GM19463 (cell line): ENCODE measurements at regions not wholly inside any gene's neighbourhood (a gene's known extent, or its start where the extent isn't known, plus 50 kb on each side); places are given as distances from the start of the nearest gene placed in this dataset.
A peak's percentile ranks its signal among the peaks of the same experiment; 100 is the strongest.
"Not testable (repeated sequence)": the region's sequence is repeated elsewhere in the genome, so short reads cannot be mapped to it uniquely, and the experiment has no call there.

Experiments used
- ATAC-seq: cut with Tn5 transposase; IDR thresholded peaks from one replicate; pipeline ENCODE4 v1.9.1; 2021; ENCODE audit warnings: mild to moderate bottlenecking, moderate library complexity; ENCODE audit not compliant: unreplicated experiment

GRCh38 chr4:79850626-79851025 is 222.4 kb downstream of the ANTXR2 start:
- ATAC-seq, result no peak

DNA sequence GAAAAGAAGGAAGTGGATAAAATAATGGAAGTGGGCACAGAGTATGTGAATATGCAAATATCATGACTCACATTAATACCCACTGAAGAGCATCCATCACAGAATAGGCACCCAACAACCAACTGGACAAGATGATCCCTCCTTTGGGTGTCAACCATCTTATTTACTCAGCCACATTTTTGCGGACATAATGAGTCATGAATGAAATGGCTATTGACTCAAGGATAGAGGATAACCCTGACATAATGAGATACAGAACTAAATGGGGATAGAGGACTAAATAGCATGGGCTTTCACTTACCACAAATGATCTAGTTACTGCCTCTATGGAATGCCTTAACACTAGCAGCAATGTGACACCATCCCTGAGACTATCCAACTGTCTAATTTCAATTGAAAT is 224.7 kb downstream of the ANTXR2 start:
- no peak for ATAC-seq

DNA sequence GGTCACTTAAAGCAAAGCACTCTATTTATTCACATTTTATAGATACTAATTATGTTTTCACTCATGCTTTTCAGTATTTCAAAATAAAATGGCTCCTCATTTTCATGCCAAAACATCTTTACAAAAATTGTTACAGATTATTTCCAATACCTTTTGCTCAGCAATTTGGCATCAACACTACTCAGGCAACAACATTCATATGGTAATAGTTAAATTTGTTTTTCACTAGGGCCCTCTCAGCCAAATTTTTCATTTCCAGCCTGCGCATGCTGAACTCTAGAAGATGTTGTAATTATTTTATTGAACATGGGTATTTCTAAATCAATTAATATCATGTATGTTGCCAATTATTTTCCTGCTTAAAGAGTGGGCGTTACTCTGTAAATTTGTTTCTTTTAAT is 225.6 kb downstream of the ANTXR2 start:
- ATAC-seq, result no peak

- ATAC-seq, result no peak
Measured at GRCh38 chr4:79842162-79842561, 230.9 kb downstream of the ANTXR2 start.

DNA sequence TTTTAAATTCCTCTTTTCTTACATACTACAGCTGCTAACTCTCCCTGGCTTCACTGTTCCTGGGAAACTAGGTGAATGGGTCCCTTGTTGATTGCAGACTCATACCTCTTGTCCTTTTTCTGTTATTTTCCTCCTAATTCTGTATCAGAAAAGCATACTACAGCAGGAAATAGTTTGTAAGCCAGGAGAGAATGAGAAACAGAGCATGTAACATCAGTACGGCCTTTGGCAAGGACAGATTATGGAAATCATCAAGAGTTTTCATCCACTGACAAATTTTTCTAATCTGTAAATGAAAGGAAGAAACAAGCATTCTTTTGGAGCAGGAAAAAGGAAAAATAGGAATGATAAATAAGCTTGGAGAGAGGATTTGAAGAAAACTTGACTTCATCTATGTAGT is 239.2 kb downstream of the ANTXR2 start:
- ATAC-seq, result no peak

GRCh38 chr4:79831701-79832514 is 241.1 kb downstream of the ANTXR2 start:
- no peak for ATAC-seq

DNA sequence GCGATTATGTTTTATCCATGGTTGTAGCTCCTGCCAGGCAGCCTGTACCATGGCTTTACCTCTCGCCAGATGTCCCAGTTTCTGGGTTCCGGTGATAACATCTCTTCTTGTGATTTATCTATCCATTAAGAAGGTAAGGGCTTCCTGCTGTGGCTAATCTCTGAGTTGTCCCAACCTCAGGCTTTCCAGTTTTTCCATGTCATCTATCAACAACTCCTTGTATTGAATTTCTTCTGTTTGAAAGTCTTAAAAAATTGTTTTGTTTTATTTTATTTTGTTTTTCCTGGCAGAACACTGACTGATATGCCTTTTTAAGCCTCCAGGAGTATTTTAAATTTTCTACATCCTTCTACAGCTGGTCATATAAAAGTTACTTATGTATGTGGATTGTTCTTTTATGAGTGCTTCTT is 241.9 kb downstream of the ANTXR2 start:
- ATAC-seq, result no peak

GRCh38 chr4:79827283-79827682 is 245.7 kb downstream of the ANTXR2 start:
- ATAC-seq, result no peak

GRCh38 chr4:79823148-79823763 is 249.8 kb downstream of the ANTXR2 start:
- no peak for ATAC-seq

DNA sequence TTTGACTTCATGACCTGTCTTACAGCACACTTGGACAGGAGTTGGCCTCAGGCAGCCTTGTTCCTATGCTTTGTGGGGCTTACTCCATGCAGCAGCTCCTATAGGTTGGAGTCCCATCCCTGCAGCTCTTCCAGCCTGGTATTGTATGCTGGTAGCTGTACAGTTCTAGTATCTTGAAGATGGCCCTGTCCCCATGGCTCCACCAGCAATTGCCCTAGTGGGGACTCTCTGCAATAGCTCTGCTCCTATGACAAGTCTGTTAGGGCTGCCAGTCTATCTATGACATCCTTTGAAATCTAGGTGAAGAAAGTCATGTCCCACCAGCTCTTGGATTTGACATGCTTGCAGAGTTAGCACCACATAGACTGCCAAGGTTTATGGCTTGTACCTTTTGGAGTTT is 252.6 kb downstream of the ANTXR2 start:
- no peak for ATAC-seq

DNA sequence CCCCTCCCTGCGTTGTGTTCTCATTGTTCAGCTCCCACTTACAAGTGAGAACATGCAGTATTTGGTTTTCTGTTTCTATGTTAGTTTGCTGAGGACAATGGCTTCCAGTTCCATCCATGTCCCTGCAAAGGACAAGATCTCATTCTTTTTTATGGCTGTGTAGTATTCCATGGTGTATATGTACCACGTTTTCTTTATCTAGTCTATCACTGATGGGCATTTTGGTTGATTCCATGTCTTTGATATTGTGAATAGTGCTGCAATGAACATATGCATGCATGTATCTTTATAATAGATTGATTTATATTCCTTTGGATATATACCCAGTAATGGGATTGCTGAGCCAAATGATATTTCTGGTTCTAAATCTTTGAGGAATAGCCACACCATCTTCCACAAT is 265.1 kb downstream of the ANTXR2 start:
- ATAC-seq, result not testable (repeated sequence)

DNA sequence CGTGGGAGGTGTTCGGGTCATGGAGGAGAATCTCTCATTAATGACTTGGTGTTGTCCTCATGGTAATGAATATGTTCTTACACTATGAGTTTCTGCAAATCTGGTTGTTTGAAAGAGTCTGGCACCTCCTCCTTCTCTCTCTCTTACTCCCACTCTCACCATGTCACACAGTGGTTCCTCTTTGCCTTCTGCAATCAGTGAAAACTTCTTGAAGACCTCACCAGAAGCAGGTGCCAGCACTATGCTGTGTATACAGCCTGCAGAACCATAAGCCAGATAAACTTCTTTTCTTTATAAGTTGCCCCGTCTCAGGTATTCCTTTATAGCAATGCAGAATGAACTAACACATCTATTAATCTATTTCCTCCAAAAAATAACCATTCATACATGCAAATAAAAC is 275.0 kb downstream of the ANTXR2 start:
- no peak for ATAC-seq

DNA sequence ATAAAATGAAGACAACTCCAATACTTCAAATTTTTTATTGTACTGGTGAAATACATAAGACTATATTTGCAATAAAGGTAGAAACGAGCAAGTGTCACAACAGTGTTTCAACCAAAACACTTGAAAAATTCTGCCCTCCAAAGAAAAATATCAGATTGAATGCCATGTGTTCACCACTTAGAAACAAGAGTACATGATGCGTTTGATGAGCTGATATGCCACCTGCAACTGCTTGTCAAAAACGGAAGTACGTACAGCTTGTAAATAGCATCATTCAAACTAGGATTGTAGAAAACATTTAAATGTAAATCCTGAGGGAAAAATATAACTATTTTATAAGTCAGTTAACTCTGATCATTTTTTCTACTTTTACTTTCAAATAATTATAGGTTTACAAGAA is 276.1 kb downstream of the ANTXR2 start:
- ATAC-seq, result no peak

- ATAC-seq, result no peak
Measured at GRCh38 chr4:79788884-79789283, 284.1 kb downstream of the ANTXR2 start.

DNA sequence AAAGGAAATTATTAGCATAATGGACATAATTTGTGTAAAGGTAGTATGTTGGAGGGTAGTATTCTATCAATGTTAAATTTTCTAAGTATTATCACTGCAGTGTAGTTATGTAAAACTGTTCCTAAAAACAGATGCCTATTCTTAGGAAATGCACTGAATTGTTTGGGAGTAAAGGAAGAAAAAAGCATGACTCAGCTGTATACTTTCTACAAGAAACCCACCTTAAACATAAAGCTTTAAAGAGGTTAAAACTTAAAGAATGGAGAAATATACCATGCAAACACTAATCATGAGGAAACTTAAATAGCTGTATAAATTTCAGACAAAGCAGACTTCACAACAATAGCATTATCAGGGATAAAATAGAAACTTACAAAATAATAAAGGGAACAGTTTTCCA is 292.9 kb downstream of the ANTXR2 start:
- ATAC-seq, result no peak

DNA sequence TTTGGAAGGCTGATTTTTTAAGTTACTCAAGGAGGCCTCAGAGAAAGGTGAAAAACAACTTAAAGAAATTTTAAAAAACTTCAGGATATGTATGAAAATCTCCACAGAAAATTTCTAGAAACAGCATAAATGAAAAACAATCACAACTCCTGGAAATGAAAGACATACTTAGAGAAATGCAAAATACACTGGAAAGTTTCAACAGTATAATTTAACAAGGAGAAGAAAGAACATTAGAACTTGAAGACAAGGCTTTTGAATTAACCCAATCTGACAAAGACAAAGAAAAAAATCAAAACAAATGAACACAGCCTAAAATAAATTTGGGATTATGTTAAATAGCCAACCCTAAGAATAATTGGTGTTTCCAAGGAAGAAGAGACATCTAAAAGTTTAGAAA is 300.5 kb downstream of the ANTXR2 start:
- ATAC-seq, result no peak

DNA sequence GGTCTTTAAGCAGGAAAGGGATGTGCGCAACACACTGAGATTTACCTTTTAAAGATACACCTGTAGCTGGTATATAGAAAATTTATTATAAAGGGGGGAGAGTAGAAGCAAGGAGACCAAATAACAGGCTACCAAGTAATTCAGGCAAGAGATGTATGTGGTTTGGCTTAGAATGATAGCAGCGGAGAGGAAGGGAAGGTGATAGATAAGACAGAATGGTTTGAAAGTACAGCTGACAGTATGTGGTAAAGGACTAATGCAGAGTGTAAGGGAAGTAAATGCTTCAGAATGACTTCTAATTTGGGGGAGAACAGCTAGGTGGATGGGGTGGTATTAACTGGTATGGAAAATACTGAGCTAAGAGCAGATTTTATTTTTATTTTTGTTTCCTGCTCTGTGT is 308.9 kb downstream of the ANTXR2 start:
- no peak for ATAC-seq

DNA sequence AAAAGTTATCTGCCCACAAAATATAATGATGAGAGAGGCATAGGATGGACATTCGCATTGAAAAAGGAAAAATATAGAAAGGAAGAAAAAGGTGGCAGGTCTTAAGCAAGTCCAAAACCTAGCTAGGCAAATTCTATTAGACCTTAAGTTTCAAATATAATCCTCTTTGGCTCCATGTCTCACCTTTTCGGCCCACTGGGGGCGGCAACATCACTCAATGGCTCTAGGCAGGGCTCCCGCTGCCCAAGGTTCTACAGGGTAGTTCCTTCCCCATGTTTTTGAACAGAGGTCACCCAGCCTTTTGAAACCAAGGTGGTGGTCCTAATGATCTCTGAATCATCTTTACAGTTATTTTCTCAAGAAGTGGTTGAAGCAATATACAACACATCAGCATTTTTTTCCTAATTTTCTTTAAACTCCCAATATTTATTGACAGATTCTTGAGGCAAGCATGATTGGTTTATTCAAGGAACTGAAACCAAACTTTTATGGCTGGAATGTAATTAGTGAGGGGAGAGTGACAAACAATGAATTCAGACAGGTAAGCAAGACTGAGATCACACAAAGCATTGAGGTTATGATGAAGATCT is 309.4 kb downstream of the ANTXR2 start:
- ATAC-seq, result no peak

DNA sequence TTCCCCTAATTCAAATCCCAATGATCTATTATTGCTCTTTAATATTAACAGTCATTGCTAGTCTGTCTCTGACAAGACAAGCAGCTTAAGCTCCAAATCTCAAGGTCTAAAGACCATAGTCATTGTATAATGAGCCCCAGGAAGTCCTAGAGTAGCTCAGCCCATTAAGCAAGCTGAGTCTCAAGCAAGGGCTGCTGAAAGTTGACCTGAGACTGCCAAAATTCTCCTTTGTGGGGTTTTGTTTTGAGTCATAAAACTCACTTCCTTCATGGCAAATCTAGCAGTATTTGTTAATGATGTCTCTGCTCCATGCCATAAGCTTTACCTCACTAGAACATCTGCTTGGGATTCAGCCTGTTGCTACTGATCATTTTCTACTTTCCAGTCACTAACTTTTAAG is 313.2 kb downstream of the ANTXR2 start:
- peak; percentile 68 for ATAC-seq

GRCh38 chr4:79757600-79757999 is 315.4 kb downstream of the ANTXR2 start:
- ATAC-seq, result no peak

- ATAC-seq, result no peak
Measured at GRCh38 chr4:79756140-79756895, 316.7 kb downstream of the ANTXR2 start.

DNA sequence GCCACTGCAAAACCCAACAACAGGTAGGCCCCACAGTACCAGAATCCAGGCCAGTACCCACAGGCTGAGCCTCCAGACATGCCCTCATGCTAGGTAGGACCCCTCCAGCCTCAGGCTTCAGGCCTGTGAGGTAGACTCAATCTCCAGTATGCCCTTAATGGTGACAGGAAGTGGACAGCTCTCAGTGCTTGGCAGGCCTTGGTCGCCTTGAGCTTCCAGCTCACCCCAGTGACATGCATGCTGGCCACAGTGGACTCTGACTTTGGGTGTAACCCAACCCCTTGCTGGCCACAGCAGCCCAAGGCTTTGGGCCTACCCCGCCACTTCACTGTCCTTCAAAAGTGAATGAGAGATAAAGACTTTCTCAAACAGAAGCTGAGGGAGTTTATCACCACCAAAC is 324.2 kb downstream of the ANTXR2 start:
- ATAC-seq, result no peak
